ENCODE measurements at regions not wholly inside any gene's neighbourhood (a gene's known extent, or its start where the extent isn't known, plus 50 kb on each side); places are given as distances from the start of the nearest gene placed in this dataset.

DNA sequence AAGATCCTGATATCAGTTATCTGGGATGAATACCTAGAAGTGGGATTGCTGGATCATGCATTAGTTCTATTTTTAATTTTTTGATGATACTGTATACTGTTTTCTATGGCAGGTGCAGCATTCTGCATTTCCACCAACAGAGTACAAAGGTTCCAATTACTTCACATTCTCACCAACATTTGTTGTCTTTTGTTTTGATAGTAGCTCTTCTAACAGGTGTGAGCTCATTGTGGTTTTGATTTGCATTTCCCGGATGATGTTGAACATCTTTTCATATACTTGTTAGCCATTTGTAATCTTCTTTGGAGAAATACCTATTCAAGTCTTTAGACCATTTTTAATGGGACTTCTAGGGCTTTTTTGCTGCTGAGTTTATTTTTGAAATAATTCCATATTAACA lies 139.2 kb upstream of the AMOT start (continued):
- TF ChIP-seq CBX8 (IDR thresholded peaks at IDR 0.05; ENCODE audit: borderline replicate concordance, extremely low read depth, low read depth, low read length, poor library complexity, severe bottlenecking) (no peak), SREBF2 (CRISPR knock-in tag; IDR thresholded peaks at IDR 0.05) (no peak), RBM39 (optimal IDR thresholded peaks at IDR 0.05; ENCODE audit: low read depth, low read length) (no peak)
- TF ChIP-seq, protein P1, sequence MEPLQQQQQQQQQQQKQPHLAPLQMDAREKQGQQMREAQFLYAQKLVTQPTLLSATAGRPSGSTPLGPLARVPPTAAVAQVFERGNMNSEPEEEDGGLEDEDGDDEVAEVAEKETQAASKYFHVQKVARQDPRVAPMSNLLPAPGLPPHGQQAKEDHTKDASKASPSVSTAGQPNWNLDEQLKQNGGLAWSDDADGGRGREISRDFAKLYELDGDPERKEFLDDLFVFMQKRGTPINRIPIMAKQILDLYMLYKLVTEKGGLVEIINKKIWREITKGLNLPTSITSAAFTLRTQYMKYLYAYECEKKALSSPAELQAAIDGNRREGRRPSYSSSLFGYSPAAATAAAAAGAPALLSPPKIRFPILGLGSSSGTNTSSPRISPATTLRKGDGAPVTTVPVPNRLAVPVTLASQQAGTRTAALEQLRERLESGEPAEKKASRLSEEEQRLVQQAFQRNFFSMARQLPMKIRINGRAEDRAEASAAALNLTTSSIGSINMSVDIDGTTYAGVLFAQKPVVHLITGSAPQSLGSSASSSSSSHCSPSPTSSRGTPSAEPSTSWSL (CRISPR knock-in tag; IDR thresholded peaks at IDR 0.05; ENCODE audit: borderline replicate concordance), result no peak

DNA sequence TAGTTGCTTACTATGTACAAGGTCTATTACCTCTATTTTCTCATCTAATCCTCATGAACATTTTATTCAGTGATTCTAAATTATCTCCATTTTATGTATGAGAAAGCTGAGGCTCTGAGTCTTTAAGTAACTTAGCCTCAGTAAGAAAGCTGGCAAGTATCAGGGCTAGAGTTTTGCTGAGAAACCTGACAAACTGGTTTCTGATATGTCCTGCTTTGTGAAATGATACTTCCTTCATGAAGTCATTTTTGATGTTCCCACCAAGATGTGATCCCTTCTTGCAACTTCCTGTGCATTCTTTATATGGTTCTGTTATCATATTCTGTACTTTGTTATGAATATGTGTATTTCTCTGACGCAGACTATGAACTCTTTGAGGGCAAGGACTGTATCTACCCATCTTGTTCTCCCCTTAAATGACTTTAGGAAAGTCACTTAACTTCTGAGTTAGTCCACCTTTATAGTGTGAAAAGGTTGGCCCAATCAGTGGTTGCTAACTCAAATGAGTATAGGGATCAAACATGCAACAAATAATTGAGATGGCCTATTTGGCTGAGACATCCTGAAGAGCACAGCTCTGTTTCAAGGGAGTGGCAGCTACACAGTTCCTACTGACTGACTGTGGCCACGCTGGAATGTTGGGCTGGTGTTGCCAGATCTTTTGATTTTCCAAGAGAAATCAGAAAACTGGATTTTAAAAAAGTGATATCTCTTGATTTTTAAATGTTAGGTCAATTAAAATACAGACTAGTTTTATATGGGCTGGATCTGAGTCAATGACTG lies 127.9 kb upstream of the AMOT start:
- no peaks in the 10 kb centered on the region for H3K27me3 ChIP-seq (ENCODE audit: control insufficient read depth in 2 of 2, insufficient read depth in 2 of 2, low read length in 2 of 2)
- H4K20me1 ChIP-seq (replicated peaks; ENCODE audit: control insufficient read depth, insufficient read depth, low read length), result no peaks in the 10 kb centered on the region
- ChIA-PET CTCF (ENCODE audit: low intra/inter-chr PET ratio) (no interaction called here), POLR2A (no interaction called here)
- DNase-seq (ENCODE audit: extremely low read depth in 1 of 4, low spot score in 3 of 4), result no peak
- no TSS peak for BruUV-seq (replicated peaks)
- no peaks in the 10 kb centered on the region for H3K36me3 ChIP-seq (ENCODE audit: control insufficient read depth, insufficient read depth, low read length)
- H3K79me2 ChIP-seq (ENCODE audit: control insufficient read depth, insufficient read depth, low read length), result no peaks in the 10 kb centered on the region
- H3K9ac ChIP-seq (ENCODE audit: insufficient read depth in 1 of 2, low read depth in 2 of 2, low read length in 2 of 2), result no peak overlapping the region
- WGBS (ENCODE audit: insufficient coverage, low coverage, missing lambda C conversion rate), result 0% methylated on average over 1 of the region's 2 CpGs
- H3K27ac ChIP-seq (ENCODE audit: extremely low read depth, low read depth, low read length), result no peak overlapping the region
- intact Hi-C loops (cut with micrococcal nuclease) (no loop called here), in situ Hi-C loops (cut with MboI) (no loop called here)
- H3K9me1 ChIP-seq (ENCODE audit: control insufficient read depth, insufficient read depth, low read length), result no peaks in the 10 kb centered on the region
- no peaks in the 10 kb centered on the region for H3K9me3 ChIP-seq (replicated peaks; ENCODE audit: control insufficient read depth, insufficient read depth, low read depth, low read length)
- H3K4me2 ChIP-seq (ENCODE audit: insufficient read depth, low read length), result no peak overlapping the region
- ATAC-seq, result no peak
- H2AFZ ChIP-seq (ENCODE audit: low read depth, low read length), result no peak overlapping the region
- no peak overlapping the region for H3K4me3 ChIP-seq
- TF ChIP-seq TCF7L2 (IDR thresholded peaks at IDR 0.05; ENCODE audit: low read depth, low read length), result no peak
- TF ChIP-seq, protein P2, sequence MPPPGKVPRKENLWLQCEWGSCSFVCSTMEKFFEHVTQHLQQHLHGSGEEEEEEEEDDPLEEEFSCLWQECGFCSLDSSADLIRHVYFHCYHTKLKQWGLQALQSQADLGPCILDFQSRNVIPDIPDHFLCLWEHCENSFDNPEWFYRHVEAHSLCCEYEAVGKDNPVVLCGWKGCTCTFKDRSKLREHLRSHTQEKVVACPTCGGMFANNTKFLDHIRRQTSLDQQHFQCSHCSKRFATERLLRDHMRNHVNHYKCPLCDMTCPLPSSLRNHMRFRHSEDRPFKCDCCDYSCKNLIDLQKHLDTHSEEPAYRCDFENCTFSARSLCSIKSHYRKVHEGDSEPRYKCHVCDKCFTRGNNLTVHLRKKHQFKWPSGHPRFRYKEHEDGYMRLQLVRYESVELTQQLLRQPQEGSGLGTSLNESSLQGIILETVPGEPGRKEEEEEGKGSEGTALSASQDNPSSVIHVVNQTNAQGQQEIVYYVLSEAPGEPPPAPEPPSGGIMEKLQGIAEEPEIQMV (tag; conservative IDR thresholded peaks at IDR 0.05; ENCODE audit: low read depth), result no peak
- TF ChIP-seq FOS (IDR thresholded peaks at IDR 0.05; ENCODE audit: extremely low read depth, insufficient read length), result no peak
- no peak for TF ChIP-seq BMI1 (IDR thresholded peaks at IDR 0.05; ENCODE audit: low read length)
- no peak for TF ChIP-seq SP2 (IDR thresholded peaks at IDR 0.05; ENCODE audit: extremely low read depth, low read depth, low read length, poor library complexity, severe bottlenecking)
- no peak for TF ChIP-seq EHMT2 (IDR thresholded peaks at IDR 0.05)
- no peak for TF ChIP-seq NCOA4 (IDR thresholded peaks at IDR 0.05; ENCODE audit: partially characterized antibody)
- TF ChIP-seq BACH1 (tag; IDR thresholded peaks at IDR 0.05), result no peak
- no peak for TF ChIP-seq CC2D1A (IDR thresholded peaks at IDR 0.05)
- no peak for TF ChIP-seq MTA3 (IDR thresholded peaks at IDR 0.05; ENCODE audit: borderline replicate concordance)
- TF ChIP-seq GABPA (tag; conservative IDR thresholded peaks at IDR 0.05; ENCODE audit: low read depth), result no peak
- no peak for TF ChIP-seq POLR2G (IDR thresholded peaks at IDR 0.05; ENCODE audit: low read depth, low read length)
- TF ChIP-seq HNRNPK (IDR thresholded peaks at IDR 0.05; ENCODE audit: low read depth, low read length, poor library complexity, severe bottlenecking), result no peak
- no peak for TF ChIP-seq MYC (IDR thresholded peaks at IDR 0.05; ENCODE audit: low read depth, low read length)
- TF ChIP-seq MYC (CRISPR knock-in tag; IDR thresholded peaks at IDR 0.05; ENCODE audit: borderline replicate concordance, low read depth), result no peak
- no peaks in the 10 kb centered on the region for H3K4me1 ChIP-seq (replicated peaks in 1 of 2; ENCODE audit: control insufficient read depth in 2 of 2, insufficient read depth in 2 of 2, low read length in 2 of 2)
- no peak for FAIRE-seq

Data from K562 (cell line).